Liver (tissue), 8 donors: ENCODE measurements at regions not wholly inside any gene's neighbourhood (a gene's known extent, or its start where the extent isn't known, plus 50 kb on each side); places are given as distances from the start of the nearest gene placed in this dataset.

Source experiments
- DNase-seq: peaks from one replicate; pipeline ENCODE4 v3.0.0-alpha.2; 2017; ENCODE audit warnings: low spot score
- H3K27ac ChIP-seq, 2 donors: one replicate each; pipeline ENCODE4 v1.7.0; 2013; ENCODE audit warnings: inconsistent platforms in 2 of 2, low read length in 2 of 2, control low read depth in 1 of 2, low read depth in 1 of 2, mild to moderate bottlenecking in 1 of 2
- H3K27me3 ChIP-seq, 4 donors: one replicate each; pipeline versions ENCODE4 v1.6.1 to v1.7.0; 2013; ENCODE audit warnings: low read length in 3 of 4, inconsistent platforms in 1 of 4, mild to moderate bottlenecking in 1 of 4, moderate library complexity in 1 of 4; ENCODE audit not compliant: control insufficient read depth in 4 of 4, insufficient read depth in 4 of 4
- H3K36me3 ChIP-seq, 4 donors: one replicate each; pipeline versions ENCODE4 v1.6.1 to v1.7.0; 2013; ENCODE audit warnings: low read length in 3 of 4, mild to moderate bottlenecking in 3 of 4, low read depth in 1 of 4, moderate library complexity in 1 of 4; ENCODE audit not compliant: control insufficient read depth in 4 of 4, insufficient read depth in 3 of 4
- H3K4me1 ChIP-seq, 4 donors: one replicate each; pipeline versions ENCODE4 v1.6.1 to v1.7.0; 2013; ENCODE audit warnings: low read length in 3 of 4, mild to moderate bottlenecking in 3 of 4, moderate library complexity in 1 of 4; ENCODE audit not compliant: control insufficient read depth in 4 of 4, insufficient read depth in 4 of 4
- H3K4me3 ChIP-seq, 3 donors: one replicate each; pipeline versions ENCODE4 v1.6.1 to v1.7.0; 2013; ENCODE audit warnings: low read length in 3 of 3, control low read depth in 1 of 3, low read depth in 1 of 3, mild to moderate bottlenecking in 1 of 3
- H3K9ac ChIP-seq, 2 donors: one replicate each; pipeline ENCODE4 v1.7.0; 2013; ENCODE audit warnings: low read length in 2 of 2, mild to moderate bottlenecking in 2 of 2, moderate library complexity in 2 of 2, control low read depth in 1 of 2, low read depth in 1 of 2
- H3K9me3 ChIP-seq, 4 donors: one replicate each; pipeline versions ENCODE4 v1.6.1 to v1.7.0; 2013; ENCODE audit warnings: low read length in 3 of 4; ENCODE audit not compliant: control insufficient read depth in 4 of 4
- ATF3 ChIP-seq: IDR thresholded peaks from 2 replicates; pipeline ENCODE4 v1.6.1; 2016; ENCODE audit warnings: antibody characterized with exemption
- CTCF ChIP-seq: fragments of 150-350 bp; IDR thresholded peaks from 2 replicates; pipeline ENCODE4 v1.5.1; 2017; ENCODE audit warnings: improper control_type of control experiment, low read depth, low read length; ENCODE audit not compliant: missing input control
- EGR1 ChIP-seq, 2 donors: IDR thresholded peaks; 2 replicates each; pipeline ENCODE4 v1.6.1; 2016 to 2018; ENCODE audit warnings: antibody characterized with exemption in 2 of 2, low read depth in 2 of 2
- FOXA1 ChIP-seq: IDR thresholded peaks from 2 replicates; pipeline ENCODE4 v1.6.1; 2016; ENCODE audit warnings: antibody characterized with exemption
- FOXA2 ChIP-seq: IDR thresholded peaks from 2 replicates; pipeline ENCODE4 v1.6.1; 2016; ENCODE audit warnings: antibody characterized with exemption
- GABPA ChIP-seq, 2 donors: IDR thresholded peaks in 1 of 2; conservative IDR thresholded peaks in 1 of 2; 2 replicates each; pipeline ENCODE4 v1.6.1; 2016; ENCODE audit warnings: antibody characterized with exemption in 2 of 2, mild to moderate bottlenecking in 1 of 2, moderate library complexity in 1 of 2
- HNF4A ChIP-seq, 2 donors: conservative IDR thresholded peaks; 2 replicates each; pipeline ENCODE4 v1.6.1; 2016; ENCODE audit warnings: antibody characterized with exemption in 2 of 2, mild to moderate bottlenecking in 2 of 2
- HNF4G ChIP-seq: IDR thresholded peaks from 2 replicates; pipeline ENCODE4 v1.6.1; 2016; ENCODE audit warnings: antibody characterized with exemption
- JUND ChIP-seq, 2 donors: IDR thresholded peaks; 2 replicates each; pipeline ENCODE4 v1.6.1; 2016; ENCODE audit warnings: antibody characterized with exemption in 2 of 2
- MAX ChIP-seq: IDR thresholded peaks from 2 replicates; pipeline ENCODE4 v1.6.1; 2016; ENCODE audit warnings: antibody characterized with exemption
- NR2F2 ChIP-seq: IDR thresholded peaks from 2 replicates; pipeline ENCODE4 v1.6.1; 2016; ENCODE audit warnings: antibody characterized with exemption
- RAD21 ChIP-seq, 2 donors: IDR thresholded peaks; 2 replicates each; pipeline ENCODE4 v1.6.1; 2016; ENCODE audit warnings: antibody characterized with exemption in 2 of 2, mild to moderate bottlenecking in 2 of 2
- REST ChIP-seq: IDR thresholded peaks from 2 replicates; pipeline ENCODE4 v1.6.1; 2016; ENCODE audit warnings: antibody characterized with exemption, mild to moderate bottlenecking
- RXRA ChIP-seq, 2 donors: IDR thresholded peaks; 2 replicates each; pipeline ENCODE4 v1.6.1; 2017 to 2018; ENCODE audit warnings: antibody characterized with exemption in 2 of 2, mild to moderate bottlenecking in 1 of 2
- SP1 ChIP-seq: IDR thresholded peaks from 2 replicates; pipeline ENCODE4 v1.6.1; 2018; ENCODE audit warnings: antibody characterized with exemption, mild to moderate bottlenecking
- TAF1 ChIP-seq: conservative IDR thresholded peaks from 2 replicates; pipeline ENCODE4 v1.6.1; 2016; ENCODE audit warnings: antibody characterized with exemption, mild to moderate bottlenecking
- YY1 ChIP-seq: IDR thresholded peaks from 2 replicates; pipeline ENCODE4 v1.6.1; 2016; ENCODE audit warnings: antibody characterized with exemption, mild to moderate bottlenecking
- ZBTB33 ChIP-seq: IDR thresholded peaks from 2 replicates; pipeline ENCODE4 v1.6.1; 2016; ENCODE audit warnings: antibody characterized with exemption
- WGBS: extraction: QIAGEN DNeasy Blood & Tissue Kit; methylation state at CpG from one replicate; pipeline ENCODE4 v1.1.7; 2013; 5-methylcytosine and 5-hydroxymethylcytosine counted together
- donor health status: healthy.
- donor health status: healthy.
- donor health status: healthy.
- donor health status: healthy.
- donor health status: healthy.

- WGBS = 54% methylated on average over 2 of the region's 2 CpGs
- H3K36me3 ChIP-seq = no peaks in the 10 kb centered on the region
- no peaks in the 10 kb centered on the region for H3K27me3 ChIP-seq
- no peak overlapping the region for H3K27ac ChIP-seq
- DNase-seq = no peak
- no peak for TF ChIP-seq CTCF
- no peak for TF ChIP-seq TAF1
- no peak for TF ChIP-seq FOXA1
- no peak for TF ChIP-seq HNF4G
- TF ChIP-seq ATF3 = no peak
- TF ChIP-seq FOXA2 = no peak
- no peak for TF ChIP-seq HNF4A (conservative IDR thresholded peaks at IDR 0.05)
- no peak for TF ChIP-seq MAX
- no peak for TF ChIP-seq GABPA (IDR thresholded peaks at IDR 0.05 in 1 of 2, conservative IDR thresholded peaks at IDR 0.05 in 1 of 2)
- no peak for TF ChIP-seq ZBTB33
- TF ChIP-seq YY1 = no peak
- no peak for TF ChIP-seq NR2F2
- TF ChIP-seq REST = no peak
- TF ChIP-seq EGR1 (IDR thresholded peaks at IDR 0.05; ENCODE audit: low read depth in 2 of 2) = no peak
- TF ChIP-seq SP1 = no peak
- TF ChIP-seq JUND (IDR thresholded peaks at IDR 0.05) = no peak
- no peak for TF ChIP-seq RAD21 (IDR thresholded peaks at IDR 0.05)
- TF ChIP-seq RXRA (IDR thresholded peaks at IDR 0.05) = no peak
- no peaks in the 10 kb centered on the region for H3K9me3 ChIP-seq
- no peaks in the 10 kb centered on the region for H3K4me1 ChIP-seq
- H3K4me3 ChIP-seq = no peak overlapping the region
- no peak overlapping the region for H3K9ac ChIP-seq
These were observed 578.2 kb upstream of the SLITRK6 start for GRCh38 chr13:86377451-86377850.
